HG03469 (cell line): ENCODE measurements at regions not wholly inside any gene's neighbourhood (a gene's known extent, or its start where the extent isn't known, plus 50 kb on each side); places are given as distances from the start of the nearest gene placed in this dataset.
"Not testable (repeated sequence)": the region's sequence is repeated elsewhere in the genome, so short reads cannot be mapped to it uniquely, and the experiment has no call there.

Experiments
- ATAC-seq: cut with Tn5 transposase; IDR thresholded peaks from one replicate; pipeline ENCODE4 v1.9.1; 2021; ENCODE audit warnings: mild to moderate bottlenecking, moderate library complexity, moderate number of reproducible peaks; ENCODE audit not compliant: unreplicated experiment

DNA sequence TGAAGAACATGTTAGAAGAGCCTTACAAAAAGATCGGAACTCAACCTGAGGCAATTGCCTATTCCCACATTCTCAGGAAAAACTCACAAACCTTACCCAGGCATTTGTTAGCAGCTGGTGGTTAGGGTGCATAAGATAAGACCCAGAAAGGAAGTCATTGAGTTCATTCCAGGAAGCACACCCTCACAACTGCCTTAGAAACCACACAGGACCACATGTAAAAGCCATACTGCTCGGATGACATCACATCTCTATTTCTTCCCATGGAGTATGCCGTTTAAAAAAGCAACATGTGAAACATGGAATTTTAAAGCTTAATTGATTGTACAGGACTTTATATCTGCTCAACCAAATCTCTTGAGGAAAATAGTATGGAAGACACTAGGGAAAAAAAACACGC, 411.2 kb downstream of the DAD1 start:
- ATAC-seq = no peak

DNA sequence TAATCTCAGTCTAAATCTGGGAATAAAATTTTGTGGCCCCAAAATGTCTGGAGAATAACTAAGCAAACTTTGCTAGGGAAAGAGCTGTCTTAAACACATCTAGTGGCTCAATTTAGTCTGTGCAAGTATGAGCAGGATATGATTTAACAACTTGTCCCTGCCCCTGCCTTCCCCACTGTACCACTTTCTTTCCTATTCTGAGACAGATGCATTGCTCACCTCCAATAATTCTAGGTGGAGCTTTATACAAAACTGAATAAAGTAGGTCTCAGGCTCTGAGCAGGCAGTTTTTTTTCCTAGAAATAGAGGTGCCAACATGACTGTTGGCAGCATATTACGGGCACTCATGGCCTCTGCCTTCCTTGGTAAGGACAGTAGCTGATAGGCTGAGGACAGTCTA, 412.1 kb downstream of the DAD1 start:
- no peak for ATAC-seq

DNA sequence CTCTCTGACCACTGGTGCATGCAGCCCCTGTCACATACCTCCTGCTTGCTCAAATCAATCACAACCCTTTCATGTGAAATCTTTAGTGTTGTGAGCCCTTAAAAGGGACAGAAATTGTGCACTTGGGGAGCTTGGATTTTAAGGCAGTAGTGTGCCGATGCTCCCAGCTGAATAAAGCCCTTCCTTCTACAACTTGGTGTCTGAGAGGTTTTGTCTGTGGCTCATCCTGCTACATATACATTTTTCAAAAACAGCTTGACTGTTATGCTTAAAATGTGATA, 413.8 kb downstream of the DAD1 start:
- not testable (repeated sequence) for ATAC-seq

DNA sequence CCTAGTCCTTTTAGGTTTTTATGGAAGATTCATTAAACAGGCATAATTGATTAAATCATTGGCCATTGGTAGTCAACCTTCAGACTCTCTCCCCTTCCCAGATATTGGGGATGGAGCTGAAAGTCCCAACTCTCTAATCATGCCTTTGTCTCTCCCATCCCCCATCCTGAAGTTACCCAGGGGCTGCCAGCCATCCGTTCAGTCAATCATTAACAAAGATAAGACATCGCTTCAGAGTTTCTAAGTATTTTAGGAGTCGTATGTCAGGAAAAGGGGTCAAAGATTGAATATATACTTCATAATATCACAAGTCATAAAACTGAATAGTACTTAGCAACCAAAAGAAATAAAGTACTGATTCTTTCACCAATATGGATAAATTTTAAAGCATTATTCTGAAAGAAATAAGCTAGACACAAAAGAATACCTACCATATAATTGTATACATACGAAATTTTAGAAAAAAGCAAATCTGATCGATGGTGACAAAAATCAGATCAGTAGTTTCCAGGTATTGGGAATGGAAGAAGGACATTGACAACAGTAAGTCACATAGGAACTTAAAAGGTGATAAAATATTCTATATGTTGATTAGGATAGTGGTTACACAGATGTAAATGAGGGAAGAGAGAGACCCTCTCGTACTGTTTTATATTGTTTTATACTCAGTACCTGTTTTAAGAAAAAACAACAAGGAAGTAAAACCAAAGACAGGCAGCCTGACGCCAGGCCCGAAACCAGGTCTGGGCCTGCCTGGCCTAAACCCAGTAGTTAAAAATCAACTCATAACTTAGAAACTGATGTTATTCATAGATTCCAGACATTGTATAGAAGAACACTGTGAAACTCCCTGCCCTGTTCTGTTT, 414.4 kb downstream of the DAD1 start:
- no peak for ATAC-seq

DNA sequence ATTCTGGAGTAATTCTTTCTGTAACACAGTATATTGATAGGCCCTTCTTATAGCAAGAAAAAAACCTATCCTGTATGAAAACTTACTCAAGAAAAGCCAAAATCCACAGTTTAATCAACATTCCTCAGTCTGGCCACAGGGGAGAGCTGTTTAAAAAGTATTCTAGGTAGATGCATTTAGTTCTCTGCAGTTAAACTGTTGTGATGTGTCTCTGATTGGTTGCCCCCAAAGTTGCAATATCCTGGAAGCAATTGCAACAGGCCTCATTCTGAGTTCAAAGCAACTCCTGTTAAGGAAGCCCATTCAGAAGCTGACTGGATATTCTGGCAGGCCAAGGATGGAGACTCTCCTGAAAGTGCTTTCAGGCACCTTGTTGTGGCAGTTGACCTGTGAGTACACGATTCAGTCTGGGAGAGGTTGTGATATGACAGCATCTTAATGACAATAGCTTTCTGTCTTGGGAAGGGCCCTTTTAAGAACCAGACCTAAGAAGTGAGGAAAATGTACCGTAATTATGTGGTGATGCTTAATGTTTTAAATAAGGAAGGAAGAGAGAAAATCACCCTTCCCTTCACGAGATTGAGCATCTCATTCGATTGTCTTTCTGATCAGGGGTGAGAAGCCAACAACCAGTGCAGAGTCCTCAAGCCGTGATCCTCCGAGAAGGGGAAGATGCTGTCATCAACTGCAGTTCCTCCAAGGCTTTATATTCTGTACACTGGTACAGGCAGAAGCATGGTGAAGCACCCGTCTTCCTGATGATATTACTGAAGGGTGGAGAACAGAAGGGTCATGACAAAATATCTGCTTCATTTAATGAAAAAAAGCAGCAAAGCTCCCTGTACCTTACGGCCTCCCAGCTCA, 420.7 kb downstream of the DAD1 start:
- no peak for ATAC-seq

DNA sequence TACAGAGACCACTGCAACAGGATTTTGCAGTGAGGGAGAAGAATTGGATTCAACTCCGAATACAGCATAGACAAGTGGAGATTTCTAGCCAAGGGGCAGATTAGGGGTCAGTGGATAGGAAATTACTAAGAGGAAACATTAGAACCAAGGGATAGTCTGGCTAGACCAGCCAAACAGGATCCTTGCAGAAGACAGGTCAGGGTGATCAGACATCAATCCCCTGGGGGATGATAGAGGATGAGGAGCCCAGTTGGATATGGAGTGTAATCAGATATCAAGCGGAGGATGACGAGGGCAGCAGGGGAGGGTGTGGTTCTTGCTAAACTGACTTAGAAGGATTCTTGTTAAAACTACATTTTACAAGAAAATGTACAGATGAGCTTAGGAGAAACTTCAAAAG, 424.4 kb downstream of the DAD1 start:
- no peak for ATAC-seq

DNA sequence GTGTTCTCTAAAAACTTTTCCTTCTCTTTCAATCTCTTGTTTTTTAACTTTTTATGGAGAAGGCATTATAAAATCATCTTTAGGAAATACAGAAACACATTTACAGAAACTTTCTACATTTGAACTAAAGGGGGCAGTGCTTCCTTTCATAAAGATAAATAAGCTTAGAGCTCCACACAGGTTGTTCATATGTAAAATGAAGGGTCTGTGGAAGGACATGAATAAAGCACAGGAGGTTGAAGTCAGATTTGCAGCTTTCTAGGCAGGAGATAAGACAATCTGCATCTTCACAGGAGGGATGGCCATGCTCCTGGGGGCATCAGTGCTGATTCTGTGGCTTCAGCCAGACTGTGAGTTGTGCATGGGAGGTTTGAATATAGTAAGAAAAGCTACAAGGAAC, 426.0 kb downstream of the DAD1 start:
- no peak for ATAC-seq

DNA sequence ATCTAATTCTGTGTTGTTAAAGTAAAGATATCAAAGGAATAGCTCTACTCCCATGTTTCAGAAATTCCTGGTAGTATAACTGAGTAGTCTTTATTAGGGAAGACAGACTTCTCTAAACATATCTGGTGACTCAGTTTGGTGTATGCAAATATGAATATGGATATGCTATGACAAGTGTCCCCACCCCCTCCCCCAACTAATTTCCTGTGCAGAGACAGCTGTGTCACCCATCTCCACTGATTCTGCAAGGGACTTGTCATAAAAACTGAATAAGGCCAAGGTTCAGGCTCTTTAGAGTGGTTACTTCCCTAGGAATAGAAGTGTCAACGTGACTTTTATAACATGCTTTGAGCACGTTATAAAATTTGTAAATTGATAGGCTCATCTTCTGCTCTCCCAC, 429.1 kb downstream of the DAD1 start:
- ATAC-seq = no peak

DNA sequence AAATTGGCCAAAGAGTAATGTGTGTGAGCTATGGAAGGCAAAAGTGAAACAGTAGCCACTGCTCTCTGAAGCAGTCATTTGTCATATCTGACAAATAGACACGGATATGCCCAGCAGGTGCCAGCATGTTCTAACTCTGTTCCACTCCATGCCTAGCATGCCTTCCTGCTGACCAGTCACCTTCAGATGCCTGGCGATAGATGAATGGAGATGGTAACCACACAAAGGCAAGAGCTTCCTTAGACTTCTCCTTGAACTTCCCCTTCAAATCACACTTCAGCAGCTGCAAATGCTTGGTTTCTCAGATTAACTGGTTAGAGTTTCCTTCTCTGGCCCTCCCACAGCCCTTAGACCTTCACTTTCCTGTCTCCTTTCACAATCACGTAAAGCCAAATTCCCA, 429.9 kb downstream of the DAD1 start:
- ATAC-seq = no peak

DNA sequence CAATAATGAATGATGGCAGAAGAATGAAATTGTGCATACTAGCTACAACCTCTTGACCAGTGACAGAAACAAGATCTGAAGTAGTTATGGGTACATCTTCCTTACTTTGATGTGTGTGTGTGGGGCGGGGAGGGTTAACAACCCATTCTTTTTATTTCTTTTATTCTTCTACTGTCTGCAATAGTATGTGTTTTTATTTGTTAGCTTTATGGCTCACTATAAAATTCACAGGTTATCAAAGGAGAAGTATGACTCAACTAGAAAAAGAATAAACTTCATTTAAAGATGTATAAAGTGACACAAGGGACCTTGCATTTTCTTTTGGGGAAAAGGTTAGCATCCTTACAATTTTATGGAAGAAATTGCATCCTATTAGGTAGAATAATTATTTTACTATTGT, 430.5 kb downstream of the DAD1 start:
- ATAC-seq = no peak

DNA sequence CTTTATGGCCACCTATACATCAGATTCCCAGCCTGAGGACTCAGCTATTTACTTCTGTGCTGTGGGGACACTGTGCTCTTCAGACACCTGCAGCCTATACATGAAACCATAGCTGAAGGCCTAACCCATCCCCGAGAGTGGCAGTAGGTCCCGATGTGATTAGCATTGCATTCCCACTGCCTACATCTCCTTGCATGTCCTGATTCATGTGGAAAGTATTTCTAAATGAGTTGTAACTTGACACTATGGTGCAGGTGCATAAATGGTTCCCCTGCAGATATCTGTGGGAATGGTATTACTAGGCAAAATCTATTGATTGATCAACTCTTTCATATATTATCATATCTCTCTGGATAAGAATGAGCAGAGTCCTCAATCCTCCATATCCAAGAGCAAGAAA, 433.5 kb downstream of the DAD1 start:
- no peak for ATAC-seq

DNA sequence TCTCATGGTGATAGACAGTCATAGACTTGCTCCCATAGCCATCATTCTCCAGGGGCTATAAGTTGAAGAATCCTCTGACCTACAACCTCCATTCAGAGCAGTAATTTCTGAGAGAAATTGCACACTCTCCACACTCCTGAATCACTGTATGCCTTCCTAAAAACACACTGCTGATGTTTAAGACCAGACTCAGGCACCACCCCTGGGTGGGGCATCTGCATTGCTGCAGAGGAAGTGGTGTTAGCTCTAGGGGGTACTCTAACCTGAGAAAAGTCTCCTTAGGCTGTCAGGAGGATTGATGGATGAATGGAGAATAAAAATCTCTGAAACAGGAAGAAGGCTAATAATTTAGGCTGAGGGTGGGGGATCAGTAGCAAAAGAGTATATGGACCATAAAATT, 436.1 kb downstream of the DAD1 start:
- ATAC-seq = no peak

DNA sequence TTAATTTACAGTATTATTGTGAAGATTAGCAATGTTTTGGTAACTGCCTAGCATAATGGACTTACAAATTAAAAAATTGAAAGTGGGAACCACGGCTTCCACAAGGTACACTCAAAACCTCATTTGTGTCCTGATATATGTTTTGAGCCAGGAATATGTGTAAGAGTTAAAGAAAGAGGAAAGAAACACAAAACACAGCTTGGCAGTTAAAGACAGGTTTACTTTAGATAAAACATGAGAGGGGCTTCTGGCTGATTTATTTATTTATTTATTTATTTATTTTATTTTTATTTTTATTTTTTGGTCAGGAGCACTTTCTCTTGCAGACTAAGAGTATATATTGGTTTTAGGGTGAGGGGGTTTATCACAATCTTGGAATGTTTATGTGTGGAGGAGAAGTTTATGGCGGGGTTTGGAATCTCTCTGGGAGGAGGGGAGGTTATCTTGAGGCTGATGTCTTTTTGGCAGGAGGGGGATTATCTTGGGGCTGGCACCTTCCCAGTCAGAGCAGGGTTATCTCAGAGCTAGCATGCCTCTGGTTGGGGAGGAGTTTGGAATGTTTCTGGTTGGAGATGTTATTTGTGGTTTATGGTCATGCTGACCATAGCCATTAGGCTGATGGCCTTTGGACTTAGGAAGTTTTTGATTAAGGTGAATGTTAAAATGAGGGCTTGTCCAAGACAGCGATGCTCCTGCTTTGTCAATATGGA, 436.7 kb downstream of the DAD1 start:
- no peak for ATAC-seq

DNA sequence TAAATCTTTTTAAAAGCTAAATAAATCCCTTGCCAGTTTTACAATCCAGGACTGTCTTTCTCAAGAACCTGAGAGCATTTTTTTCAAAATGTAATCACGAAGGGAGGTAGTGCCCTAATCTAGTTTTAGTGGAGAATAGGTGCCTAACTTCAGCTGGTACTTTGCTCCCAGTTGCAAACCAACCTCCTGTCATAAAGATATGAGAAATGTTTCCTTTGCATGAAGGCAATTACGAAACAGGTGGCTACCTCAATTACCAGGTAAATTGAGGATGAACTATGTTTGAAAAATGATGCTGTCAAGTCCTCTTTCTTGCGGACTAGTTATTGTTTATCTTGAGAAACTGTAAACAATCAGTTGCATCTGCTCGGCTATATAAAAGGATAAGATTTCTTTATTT, 437.9 kb downstream of the DAD1 start:
- no peak for ATAC-seq

DNA sequence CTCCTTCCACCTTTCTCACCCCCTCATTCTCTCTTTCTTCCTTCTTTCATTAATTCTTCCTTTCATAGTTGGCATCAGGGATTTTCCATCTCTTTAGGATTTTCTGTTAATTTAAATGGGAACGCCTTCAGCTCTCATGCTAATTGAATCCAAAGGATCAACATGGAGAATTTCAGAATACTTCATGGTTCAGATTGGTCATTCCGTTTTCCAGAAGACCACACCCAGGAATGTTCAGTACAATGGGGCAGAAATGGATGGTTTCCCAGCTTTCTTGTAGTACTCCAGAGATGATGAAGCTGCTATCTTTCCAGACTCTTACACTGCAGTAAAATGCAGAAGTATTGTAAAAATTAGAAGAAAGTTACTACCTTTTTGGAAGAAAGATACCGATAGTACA, 440.0 kb downstream of the DAD1 start:
- no peak for ATAC-seq

DNA sequence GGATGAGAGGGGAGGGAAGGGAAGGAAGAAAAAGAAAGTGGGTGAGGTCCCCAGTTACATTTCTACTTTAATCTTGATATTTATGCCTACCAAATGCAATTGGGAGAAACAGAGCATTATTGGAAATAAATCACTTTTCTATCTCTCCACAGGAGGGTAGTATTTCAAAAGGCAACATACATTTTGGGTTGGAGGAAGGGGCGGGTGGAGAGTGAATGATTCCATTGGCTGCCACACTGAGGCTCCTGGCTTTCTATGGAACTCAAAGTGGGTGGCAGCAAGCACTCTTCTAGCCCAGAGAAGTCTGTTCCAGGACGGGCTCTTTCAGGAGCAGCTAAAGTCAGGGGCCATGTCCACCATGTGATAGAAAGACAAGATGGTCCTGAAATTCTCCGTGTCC, 441.3 kb downstream of the DAD1 start:
- ATAC-seq = no peak

DNA sequence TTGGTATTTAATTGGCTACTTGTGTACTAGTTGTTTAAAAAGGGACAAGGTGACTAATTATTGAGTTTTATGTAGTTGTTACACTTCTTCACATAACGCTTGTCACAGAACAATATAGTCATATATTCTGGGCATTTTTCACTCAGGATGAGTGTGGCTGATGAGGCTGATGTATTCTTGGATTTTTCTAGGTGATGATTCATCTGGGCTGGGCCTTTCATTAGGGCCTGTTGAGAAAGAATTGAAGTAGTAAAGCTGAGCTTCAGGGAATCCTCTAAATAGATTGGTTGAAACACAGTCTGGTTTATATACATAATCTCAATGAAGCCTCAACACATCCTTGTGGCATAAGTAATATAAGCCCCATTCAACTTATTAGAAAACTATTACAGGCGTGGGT, 445.7 kb downstream of the DAD1 start:
- no peak for ATAC-seq

DNA sequence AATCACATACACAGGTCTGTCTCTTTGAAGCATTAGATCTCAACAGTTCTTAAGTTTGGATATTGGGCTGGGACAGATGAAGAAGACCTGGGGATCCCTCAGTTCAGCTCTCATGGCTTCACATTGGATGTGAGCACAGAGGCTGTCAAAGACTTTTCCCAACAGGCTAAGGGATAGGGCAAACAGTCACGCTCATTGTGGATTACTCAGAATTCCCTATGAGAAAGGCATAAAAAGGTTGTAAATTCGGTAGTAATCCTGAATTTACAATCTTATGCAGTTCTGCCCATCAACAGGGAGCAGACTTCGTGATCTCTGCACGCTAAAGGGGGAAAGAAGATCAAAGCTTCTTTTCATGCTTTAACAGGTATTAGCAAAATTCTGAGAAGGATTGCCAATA, 448.4 kb downstream of the DAD1 start:
- no peak for ATAC-seq

DNA sequence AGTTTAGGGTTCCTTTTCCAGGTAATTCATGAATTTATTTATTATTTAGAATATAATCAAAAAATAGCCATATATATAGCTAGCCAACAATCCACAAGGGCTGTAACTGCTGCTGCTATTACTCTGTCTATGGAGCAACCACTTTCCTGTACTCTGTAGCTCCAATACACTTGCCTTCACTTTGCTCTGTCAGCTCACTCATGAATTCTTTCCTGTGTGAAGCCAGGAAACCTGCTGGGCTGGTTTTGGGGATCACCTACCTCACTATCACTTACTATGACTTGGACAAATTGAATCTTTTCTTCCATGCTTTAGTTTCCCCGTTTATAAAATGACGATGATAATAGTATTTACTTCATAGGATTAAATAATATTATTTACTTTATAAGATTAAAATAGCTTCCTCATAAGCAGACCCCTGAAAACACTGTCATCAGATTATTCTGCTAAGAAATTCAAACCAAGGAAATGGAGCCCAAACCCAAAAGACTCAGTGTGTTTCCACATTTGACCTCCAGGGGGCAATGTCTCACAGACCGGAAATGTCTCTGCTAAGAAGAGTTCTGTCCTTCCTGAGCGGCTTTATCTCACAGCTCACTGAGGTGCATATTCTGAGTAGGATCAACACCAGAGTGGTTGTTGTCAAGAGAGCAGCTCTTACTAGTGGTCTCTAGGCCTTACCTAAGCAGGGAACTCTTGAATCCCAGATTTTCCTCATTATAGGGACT, 457.1 kb downstream of the DAD1 start:
- ATAC-seq = no peak

DNA sequence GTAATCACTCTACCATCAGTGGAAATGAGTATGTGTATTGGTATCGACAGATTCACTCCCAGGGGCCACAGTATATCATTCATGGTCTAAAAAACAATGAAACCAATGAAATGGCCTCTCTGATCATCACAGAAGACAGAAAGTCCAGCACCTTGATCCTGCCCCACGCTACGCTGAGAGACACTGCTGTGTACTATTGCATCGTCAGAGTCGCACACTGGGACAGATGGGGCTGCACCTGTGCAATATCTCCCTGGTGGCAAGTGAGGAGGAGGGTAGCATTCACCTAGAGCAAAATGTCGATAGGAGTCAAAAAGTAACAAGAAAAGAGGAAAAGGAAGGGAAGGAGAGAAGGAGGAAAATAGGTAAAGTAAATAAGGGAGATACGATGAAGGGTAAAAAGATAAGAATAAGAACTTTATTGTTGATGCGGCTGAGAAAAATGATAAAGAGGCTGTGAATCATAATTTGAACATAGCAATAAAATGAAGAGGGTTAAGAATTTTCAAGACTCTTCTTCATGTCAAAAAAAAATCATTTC, 450.5 kb upstream of the OR4E1 start:
- no peak for ATAC-seq
